Small intestine (tissue), 7 donors: ENCODE measurements at regions not wholly inside any gene's neighbourhood (a gene's known extent, or its start where the extent isn't known, plus 50 kb on each side); places are given as distances from the start of the nearest gene placed in this dataset.
"Not testable (repeated sequence)": the region's sequence is repeated elsewhere in the genome, so short reads cannot be mapped to it uniquely, and the experiment has no call there.

Experiments used
- DNase-seq, 2 donors: peaks; one replicate each; pipeline versions ENCODE4 v3.0.0 to v3.0.0-alpha.2; 2013
- FAIRE-seq: peaks from 2 replicates; lab custom pipeline; 2012; peaks lifted over from hg19 to GRCh38; lab: Jason Lieb, UNC
- H3K27ac ChIP-seq, 3 donors: one replicate each; pipeline ENCODE4 v1.5.1; 2013; ENCODE audit warnings: low read length in 2 of 3, mild to moderate bottlenecking in 2 of 3, control low read depth in 1 of 3, inconsistent platforms in 1 of 3, low read depth in 1 of 3, moderate library complexity in 1 of 3
- H3K27me3 ChIP-seq, 3 donors: one replicate each; pipeline ENCODE4 v1.6.1; 2013; ENCODE audit warnings: low read length in 3 of 3, inconsistent platforms in 1 of 3; ENCODE audit not compliant: control insufficient read depth in 3 of 3, insufficient read depth in 3 of 3
- H3K36me3 ChIP-seq, 3 donors: one replicate each; pipeline ENCODE4 v1.6.1; 2013; ENCODE audit warnings: low read length in 3 of 3, inconsistent platforms in 1 of 3, low read depth in 1 of 3, mild to moderate bottlenecking in 1 of 3, moderate library complexity in 1 of 3; ENCODE audit not compliant: control insufficient read depth in 3 of 3, insufficient read depth in 2 of 3
- H3K4me1 ChIP-seq, 3 donors: one replicate each; pipeline ENCODE4 v1.6.1; 2013; ENCODE audit warnings: low read length in 2 of 3, inconsistent platforms in 1 of 3, low read depth in 1 of 3, mild to moderate bottlenecking in 1 of 3, moderate library complexity in 1 of 3; ENCODE audit not compliant: control insufficient read depth in 3 of 3, insufficient read depth in 2 of 3
- H3K4me3 ChIP-seq, 3 donors: one replicate each; pipeline ENCODE4 v1.5.1; 2013; ENCODE audit warnings: low read length in 3 of 3, control low read depth in 1 of 3, inconsistent platforms in 1 of 3, low read depth in 1 of 3, mild to moderate bottlenecking in 1 of 3, moderate library complexity in 1 of 3
- H3K9me3 ChIP-seq, 2 donors: one replicate each; pipeline ENCODE4 v1.6.1; 2013; ENCODE audit warnings: low read depth in 1 of 2, low read length in 1 of 2; ENCODE audit not compliant: control insufficient read depth in 2 of 2, insufficient read depth in 1 of 2
- WGBS, 3 donors: extraction: QIAGEN DNeasy Blood & Tissue Kit; methylation state at CpG; one replicate each; pipeline ENCODE4 v1.1.7; 2013; 5-methylcytosine and 5-hydroxymethylcytosine counted together
- donor health status: healthy with polysubstance abuse.
- donor health status: control.
- donor health status: control.
- donor health status: Bipolar disorder and iron deficiency.
- donor health status: healthy.

DNA sequence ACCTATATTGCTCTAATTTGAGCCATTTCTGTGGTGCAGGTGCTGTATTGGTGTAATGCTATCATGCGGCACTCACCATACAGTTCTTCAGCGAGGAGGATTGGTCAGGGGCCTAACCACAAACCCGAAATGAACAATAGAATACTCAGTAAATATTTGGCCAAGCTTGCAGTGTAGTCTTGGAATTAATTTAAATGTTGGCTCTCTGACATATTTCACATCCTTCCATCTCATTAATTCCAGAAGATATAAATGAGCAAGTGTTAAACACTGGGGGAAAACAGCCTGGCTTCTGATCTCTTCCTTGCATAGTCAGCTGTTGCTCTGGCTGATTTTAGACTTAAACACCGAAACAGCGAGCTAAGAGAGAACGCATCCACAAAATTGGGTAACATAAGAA, 663.1 kb upstream of the GHITM start:
- Histone ChIP-seq H3K27me3 (no peaks in the 10 kb centered on the region), H3K36me3 (no peaks in the 10 kb centered on the region), H3K9me3 (no peaks in the 10 kb centered on the region), H3K27ac (no peak overlapping the region), H3K4me1 (no peaks in the 10 kb centered on the region), H3K4me3 (no peak overlapping the region)
- 78 to 83% (median 81%) methylated on average over 6 of the region's 6 CpGs for WGBS, 3 donors
- no peak for DNase-seq
- FAIRE-seq: no peak

GRCh38 chr10:83489161-83489560, 650.1 kb upstream of the GHITM start:
- WGBS, 3 donors: 33 to 76% (median 43%) methylated on average over 1 of the region's 1 CpG
- FAIRE-seq (no peak), DNase-seq (no peak)
- H3K4me1 ChIP-seq: no peaks in the 10 kb centered on the region
- no peak overlapping the region for H3K4me3 ChIP-seq
- no peaks in the 10 kb centered on the region for H3K9me3 ChIP-seq
- no peaks in the 10 kb centered on the region for H3K27me3 ChIP-seq
- H3K36me3 ChIP-seq: no peaks in the 10 kb centered on the region
- no peak overlapping the region for H3K27ac ChIP-seq

DNA sequence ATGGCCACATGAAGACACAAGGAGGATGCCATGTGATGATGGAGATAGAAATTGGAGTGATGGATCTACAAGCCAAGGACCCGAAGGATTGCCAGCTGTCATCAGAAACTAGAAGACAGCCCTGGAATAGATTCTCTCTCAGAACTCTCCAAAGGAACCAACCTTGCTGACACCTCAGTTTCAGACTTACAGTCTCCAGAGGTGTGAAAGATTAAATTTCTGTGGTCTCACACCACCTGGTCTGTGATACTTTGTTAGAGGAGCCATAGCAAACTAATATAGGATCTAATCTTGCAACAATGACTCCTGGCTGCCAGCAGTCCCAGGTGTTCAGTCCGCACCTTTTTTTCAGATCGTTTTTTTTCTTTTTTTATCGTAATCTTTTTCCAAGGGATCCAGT, 647.3 kb upstream of the GHITM start:
- no peaks in the 10 kb centered on the region for H3K4me1 ChIP-seq
- no peak for FAIRE-seq
- no peaks in the 10 kb centered on the region for H3K27me3 ChIP-seq
- 71 to 79% (median 76%) methylated on average over 4 of the region's 4 CpGs for whole genome bisulfite sequencing, 3 donors
- no peaks in the 10 kb centered on the region for H3K36me3 ChIP-seq
- no peak for DNase-seq
- no peak overlapping the region for H3K4me3 ChIP-seq
- H3K27ac ChIP-seq: no peak overlapping the region
- no peaks in the 10 kb centered on the region for H3K9me3 ChIP-seq

DNA sequence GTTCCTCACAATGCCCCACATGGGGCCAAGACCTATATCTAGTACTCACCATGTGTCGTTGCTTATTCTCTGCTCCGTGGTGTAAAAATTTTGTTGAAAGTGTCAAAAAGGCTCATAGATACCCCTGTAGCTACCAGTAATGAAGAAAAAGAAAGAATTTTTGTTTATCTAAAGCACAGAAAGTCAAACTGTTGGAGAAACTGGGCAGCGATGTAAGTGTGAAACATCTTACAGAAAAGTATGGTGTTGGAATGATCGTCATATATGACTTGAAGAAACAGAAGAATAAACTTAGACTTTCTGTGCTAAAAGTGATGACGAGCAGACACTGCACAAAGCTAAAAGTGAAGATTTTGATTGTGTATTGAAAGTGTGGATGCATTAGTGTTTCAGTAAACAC, 626.6 kb upstream of the GHITM start:
- H3K4me3 ChIP-seq: no peak overlapping the region
- WGBS, 3 donors: 88 to 95% (median 91%) methylated on average over 5 of the region's 5 CpGs
- FAIRE-seq: no peak
- H3K27ac ChIP-seq: no peak overlapping the region
- DNase-seq: no peak
- H3K27me3 ChIP-seq: no peaks in the 10 kb centered on the region
- no peaks in the 10 kb centered on the region for H3K36me3 ChIP-seq
- no peaks in the 10 kb centered on the region for H3K4me1 ChIP-seq
- no peaks in the 10 kb centered on the region for H3K9me3 ChIP-seq

GRCh38 chr10:83515001-83515400, 624.3 kb upstream of the GHITM start:
- DNase-seq: no peak
- H3K27ac ChIP-seq: no peak overlapping the region
- no peak overlapping the region for H3K4me3 ChIP-seq
- no peaks in the 10 kb centered on the region for H3K36me3 ChIP-seq
- no peaks in the 10 kb centered on the region for H3K9me3 ChIP-seq
- 54 to 81% (median 62%) methylated on average over 3 of the region's 3 CpGs for WGBS, 3 donors
- no peaks in the 10 kb centered on the region for H3K27me3 ChIP-seq
- no peaks in the 10 kb centered on the region for H3K4me1 ChIP-seq
- no peak for FAIRE-seq

DNA sequence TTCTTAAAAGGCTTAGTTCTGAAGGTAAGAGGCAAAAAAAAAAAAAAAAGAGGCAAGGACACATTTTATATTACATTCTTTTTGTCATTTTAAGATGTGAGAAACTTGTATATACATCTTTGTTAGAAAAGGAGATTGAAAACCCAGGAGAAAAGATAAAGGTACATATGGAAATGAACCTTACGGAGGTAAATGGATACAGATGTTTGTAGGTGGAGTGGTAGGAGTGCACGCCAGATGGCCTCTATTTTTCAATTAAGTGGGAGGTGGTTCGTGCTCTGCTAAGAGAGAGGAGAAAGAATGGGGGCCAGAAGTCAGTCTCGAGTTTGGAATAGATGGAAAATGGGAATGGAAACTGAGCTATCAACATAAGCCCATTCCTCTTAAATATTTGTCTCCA, 622.5 kb upstream of the GHITM start:
- no peaks in the 10 kb centered on the region for H3K36me3 ChIP-seq
- DNase-seq (no peak), FAIRE-seq (no peak)
- no peak overlapping the region for H3K27ac ChIP-seq
- H3K9me3 ChIP-seq: no peaks in the 10 kb centered on the region
- WGBS, 3 donors: 64 to 78% (median 70%) methylated on average over 4 of the region's 4 CpGs
- H3K4me1 ChIP-seq: no peaks in the 10 kb centered on the region
- H3K27me3 ChIP-seq: no peaks in the 10 kb centered on the region
- no peak overlapping the region for H3K4me3 ChIP-seq

GRCh38 chr10:83517456-83517855, 621.9 kb upstream of the GHITM start:
- no peak overlapping the region for H3K4me3 ChIP-seq
- H3K27ac ChIP-seq: no peak overlapping the region
- H3K36me3 ChIP-seq: no peaks in the 10 kb centered on the region
- FAIRE-seq (no peak), DNase-seq (no peak)
- H3K27me3 ChIP-seq: no peaks in the 10 kb centered on the region
- H3K4me1 ChIP-seq: no peaks in the 10 kb centered on the region
- no peaks in the 10 kb centered on the region for H3K9me3 ChIP-seq
- 82 to 88% (median 84%) methylated on average over 1 of the region's 1 CpG for WGBS, 3 donors

DNA sequence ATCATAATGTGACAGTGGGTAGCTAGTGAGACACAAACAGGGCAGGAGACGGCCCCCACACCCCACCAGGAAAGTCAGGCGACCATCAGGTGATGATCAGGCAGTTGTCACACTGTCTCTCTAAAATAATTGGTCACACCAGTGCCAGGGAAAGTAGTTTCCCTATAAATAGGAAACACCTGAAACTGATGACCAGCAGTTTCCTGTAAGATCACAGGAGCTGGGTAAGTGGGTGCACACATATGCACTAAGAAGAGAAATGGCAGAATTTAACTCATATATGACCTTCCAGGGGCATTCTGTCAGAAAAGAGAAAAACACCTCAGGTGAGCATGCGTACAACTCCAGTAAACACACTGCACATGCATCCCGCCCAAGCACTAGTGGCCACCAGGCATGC, 620.5 kb upstream of the GHITM start:
- 60 to 78% (median 66%) methylated on average over 4 of the region's 4 CpGs for WGBS, 3 donors
- H3K27me3 ChIP-seq: no peaks in the 10 kb centered on the region
- H3K27ac ChIP-seq: no peak overlapping the region
- H3K9me3 ChIP-seq: no peaks in the 10 kb centered on the region
- FAIRE-seq: no peak
- no peak for DNase-seq
- no peaks in the 10 kb centered on the region for H3K4me1 ChIP-seq
- no peaks in the 10 kb centered on the region for H3K36me3 ChIP-seq
- no peak overlapping the region for H3K4me3 ChIP-seq

GRCh38 chr10:83520386-83520785, 618.9 kb upstream of the GHITM start:
- not testable (repeated sequence) for H3K9me3 ChIP-seq, H3K27me3 ChIP-seq, H3K27ac ChIP-seq, H3K4me3 ChIP-seq, DNase-seq, FAIRE-seq, H3K36me3 ChIP-seq, H3K4me1 ChIP-seq
- WGBS, 3 donors: 88 to 93% (median 88%) methylated on average over 11 of the region's 11 CpGs
